Dedifferentiated amniotic fluid mesenchymal stem cell (primary cell): ENCODE measurements at regions not wholly inside any gene's neighbourhood (a gene's known extent, or its start where the extent isn't known, plus 50 kb on each side); places are given as distances from the start of the nearest gene placed in this dataset.
"Not testable (repeated sequence)": the region's sequence is repeated elsewhere in the genome, so short reads cannot be mapped to it uniquely, and the experiment has no call there.

Source experiments
- DNase-seq: peaks from one replicate; pipeline ENCODE4 v3.0.0-alpha.2; 2016; ENCODE audit errors: extremely low spot score

DNA sequence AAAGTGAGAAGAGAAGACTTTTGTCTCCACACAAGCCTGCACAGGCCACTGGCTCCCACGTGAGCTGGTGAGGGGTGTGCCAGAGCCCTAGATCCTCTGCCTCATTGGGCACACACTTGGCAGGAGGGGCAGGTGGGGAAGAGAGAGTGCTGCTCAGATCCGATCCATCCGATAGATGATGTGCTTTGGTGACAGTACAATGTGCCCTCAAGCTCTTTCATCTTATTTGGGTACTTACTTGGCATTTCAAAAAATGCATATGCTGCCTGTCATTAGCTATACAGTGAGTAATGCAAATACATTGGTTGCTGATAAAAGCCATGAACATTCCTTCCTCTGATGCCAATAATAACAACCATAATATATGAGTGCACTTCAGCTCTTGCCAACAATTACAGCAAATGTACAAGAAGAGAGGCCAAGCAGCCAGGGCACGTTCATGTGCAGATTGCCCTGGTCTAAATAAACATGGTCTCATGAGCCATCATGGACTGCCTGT is 255.3 kb downstream of the VAPA start:
- DNase-seq = peak; percentile 69

GRCh38 chr18:10169814-10170213 is 256.0 kb downstream of the VAPA start:
- no peak for DNase-seq

DNA sequence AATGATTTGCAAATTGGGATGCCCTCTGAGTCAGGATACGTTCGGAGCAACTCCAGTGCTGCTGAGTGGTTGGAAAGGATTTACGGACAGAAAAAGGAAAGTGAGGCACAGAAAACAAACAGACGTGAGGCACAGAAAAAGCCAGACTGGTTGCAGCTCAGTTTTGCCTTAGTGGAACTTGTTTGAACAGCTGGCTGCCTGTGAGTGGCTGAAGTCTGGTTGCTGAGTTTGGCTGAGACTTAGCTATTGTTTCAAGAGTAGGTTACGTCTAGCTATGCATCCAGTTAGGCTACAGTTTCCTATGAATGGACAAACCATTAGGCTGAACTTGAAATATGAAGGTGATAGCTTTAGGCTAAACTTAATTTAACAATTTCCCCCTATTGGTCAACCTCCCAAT is 256.6 kb downstream of the VAPA start:
- no peak for DNase-seq

- DNase-seq = not testable (repeated sequence)
These were observed 261.5 kb downstream of the VAPA start for GRCh38 chr18:10175333-10175732.

- not testable (repeated sequence) for DNase-seq
These were observed 265.5 kb downstream of the VAPA start for GRCh38 chr18:10179326-10179725.

GRCh38 chr18:10182009-10182624 is 268.3 kb downstream of the VAPA start:
- DNase-seq = no peak

GRCh38 chr18:10184776-10185175 is 269.7 kb upstream of the APCDD1 start:
- no peak for DNase-seq

GRCh38 chr18:10188971-10189810 is 265.2 kb upstream of the APCDD1 start:
- no peak for DNase-seq

DNA sequence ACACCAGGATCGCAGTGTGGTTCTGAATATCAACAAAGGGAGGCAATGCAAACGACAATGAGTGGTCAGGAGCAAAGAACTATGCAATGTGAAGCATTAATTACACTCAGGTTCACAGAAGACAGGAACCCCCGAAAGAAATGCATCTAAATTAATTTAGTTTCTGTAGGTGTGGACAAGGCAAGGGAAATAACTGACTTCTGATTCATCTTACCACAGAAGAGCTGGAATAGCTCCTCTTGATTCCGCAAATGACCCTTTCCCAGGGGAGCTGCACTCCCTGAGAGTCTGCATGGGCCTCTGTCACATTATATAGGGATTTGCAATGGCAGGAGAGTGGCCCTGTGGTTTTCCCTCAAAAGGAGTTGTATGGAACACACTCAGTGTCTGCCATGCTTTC is 263.9 kb upstream of the APCDD1 start:
- DNase-seq = no peak

DNA sequence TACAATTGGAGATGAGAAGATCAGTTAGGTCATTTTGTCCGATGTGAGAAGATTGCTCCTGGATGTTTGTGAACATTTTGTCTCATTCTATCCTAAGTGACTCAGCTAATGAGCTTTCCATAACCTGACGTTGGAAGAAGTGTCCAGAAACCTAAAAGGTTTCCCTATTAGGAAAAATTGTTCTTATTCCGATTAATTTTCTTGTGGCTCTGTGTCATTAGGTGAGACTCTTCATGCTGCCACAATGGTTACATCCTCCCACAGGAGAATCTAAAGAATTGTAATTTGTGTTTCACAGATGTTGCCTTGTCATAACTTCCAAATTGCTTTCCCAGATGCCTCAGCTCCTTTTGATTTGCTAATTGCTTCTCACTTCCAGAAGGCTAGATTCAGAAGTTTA is 261.0 kb upstream of the APCDD1 start:
- DNase-seq = no peak

- no peak for DNase-seq
These were observed 259.8 kb upstream of the APCDD1 start for GRCh38 chr18:10194592-10194991.

GRCh38 chr18:10195529-10195928 is 258.9 kb upstream of the APCDD1 start:
- no peak for DNase-seq

GRCh38 chr18:10197097-10197496 is 257.3 kb upstream of the APCDD1 start:
- DNase-seq = no peak

DNA sequence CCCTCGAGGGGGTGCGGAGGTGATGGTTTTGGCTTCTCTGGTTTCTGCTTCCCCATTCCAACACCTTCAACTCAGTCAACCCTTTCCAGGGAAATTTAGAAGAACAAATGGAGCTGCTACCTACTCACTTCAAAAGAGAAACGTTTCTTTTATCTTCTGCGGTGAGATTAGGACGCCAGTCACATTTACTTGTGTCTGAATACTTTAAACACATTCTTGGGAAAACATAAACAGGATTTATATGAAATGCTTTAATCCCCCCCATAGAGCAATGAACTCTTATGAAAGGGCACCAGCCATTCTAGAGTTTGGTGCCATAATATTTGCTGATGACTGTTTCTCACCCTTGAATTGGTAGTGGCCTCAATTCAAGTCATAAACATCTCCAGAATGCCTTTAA is 253.2 kb upstream of the APCDD1 start:
- no peak for DNase-seq

DNA sequence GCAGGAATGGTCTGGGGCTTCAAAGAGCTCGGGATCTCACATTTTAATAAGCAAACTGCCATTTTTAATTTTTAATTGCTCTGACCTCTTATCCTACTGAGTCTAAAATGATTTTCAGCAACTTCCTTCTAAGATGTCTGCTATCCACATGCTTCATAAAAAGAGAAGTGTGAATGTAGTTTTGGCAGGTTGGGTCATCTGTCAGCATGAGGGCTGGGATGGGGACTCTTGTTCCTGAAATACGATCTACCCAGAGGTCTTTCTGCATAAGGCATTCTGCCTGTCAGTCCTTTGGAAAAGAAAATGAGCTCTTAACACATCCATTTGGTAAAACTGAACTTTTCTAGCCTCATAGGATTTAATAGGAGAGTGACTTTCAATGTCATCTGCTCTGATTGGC is 252.8 kb upstream of the APCDD1 start:
- no peak for DNase-seq

DNA sequence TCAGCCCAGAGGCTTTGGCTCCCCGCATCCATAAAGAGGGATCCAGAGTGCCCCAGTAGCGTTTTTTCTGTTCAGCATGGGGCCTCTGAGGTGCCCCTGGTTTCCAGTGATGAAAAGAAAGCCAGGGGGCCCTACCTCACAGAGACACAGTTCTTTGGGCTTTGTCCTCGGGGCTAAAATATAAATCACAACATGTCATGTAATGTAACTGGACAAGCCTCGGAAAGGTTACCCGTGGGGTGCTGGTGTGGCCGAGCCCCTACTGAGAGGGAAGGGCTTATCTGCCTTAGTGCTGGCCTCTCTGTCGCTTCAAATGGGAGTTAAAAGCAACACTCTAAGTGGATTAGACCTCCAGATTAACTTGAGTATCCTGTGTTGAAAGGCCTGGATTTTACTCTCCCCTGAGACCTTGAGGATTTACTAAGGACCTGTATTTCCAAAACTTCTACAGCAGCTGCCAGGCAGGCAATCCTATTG is 251.6 kb upstream of the APCDD1 start:
- DNase-seq = no peak

DNA sequence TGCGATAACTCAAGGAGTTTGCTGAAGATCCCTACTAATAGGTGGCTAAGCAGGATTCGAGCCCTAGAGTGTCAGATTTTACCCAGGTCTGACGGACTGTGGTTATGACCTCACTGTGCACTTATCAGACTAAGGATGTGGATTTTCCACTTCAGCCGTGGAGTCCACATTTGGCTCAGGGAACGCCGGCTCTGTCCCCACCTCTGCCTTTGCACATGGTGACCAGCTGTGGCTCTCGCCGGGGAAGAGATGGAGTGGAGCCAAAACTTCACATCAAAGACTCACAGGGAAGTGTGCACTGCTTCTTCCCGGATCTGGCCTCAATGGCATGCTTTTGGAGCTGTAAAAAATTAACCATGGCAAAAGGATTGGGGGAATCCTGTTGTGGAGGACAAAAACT is 249.3 kb upstream of the APCDD1 start:
- DNase-seq = no peak

DNA sequence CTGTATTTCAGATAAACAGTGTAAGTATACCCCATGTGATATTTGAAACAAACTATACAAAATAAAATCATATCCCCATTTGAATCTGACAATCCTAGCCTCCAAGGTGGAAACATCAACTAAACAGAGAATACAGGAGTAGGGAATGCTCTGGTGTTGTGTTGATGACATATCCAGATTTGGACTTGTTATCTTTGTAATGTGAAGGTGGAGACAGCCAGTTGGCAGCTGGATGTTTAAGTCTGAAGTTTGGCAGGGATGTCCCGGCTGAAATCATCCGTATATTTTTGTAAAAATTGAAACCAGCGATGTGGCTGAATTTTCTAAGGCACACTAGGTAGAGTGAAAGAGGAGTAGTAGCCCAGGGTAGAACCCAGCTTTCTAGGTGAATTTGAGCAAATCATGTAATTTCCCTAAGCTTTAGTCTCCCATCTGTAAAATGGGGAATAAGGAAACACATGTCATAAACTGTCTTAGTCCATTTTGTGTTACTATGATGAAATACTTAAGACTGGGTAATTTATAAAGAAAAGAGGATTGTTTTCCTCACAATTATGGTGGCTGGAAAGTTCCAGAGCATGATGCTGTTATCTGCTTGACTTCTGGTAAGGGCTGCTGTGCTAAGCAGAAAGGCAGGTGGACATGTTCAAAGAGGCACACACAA is 246.6 kb upstream of the APCDD1 start:
- DNase-seq = no peak

GRCh38 chr18:10209302-10209701 is 245.1 kb upstream of the APCDD1 start:
- no peak for DNase-seq

DNA sequence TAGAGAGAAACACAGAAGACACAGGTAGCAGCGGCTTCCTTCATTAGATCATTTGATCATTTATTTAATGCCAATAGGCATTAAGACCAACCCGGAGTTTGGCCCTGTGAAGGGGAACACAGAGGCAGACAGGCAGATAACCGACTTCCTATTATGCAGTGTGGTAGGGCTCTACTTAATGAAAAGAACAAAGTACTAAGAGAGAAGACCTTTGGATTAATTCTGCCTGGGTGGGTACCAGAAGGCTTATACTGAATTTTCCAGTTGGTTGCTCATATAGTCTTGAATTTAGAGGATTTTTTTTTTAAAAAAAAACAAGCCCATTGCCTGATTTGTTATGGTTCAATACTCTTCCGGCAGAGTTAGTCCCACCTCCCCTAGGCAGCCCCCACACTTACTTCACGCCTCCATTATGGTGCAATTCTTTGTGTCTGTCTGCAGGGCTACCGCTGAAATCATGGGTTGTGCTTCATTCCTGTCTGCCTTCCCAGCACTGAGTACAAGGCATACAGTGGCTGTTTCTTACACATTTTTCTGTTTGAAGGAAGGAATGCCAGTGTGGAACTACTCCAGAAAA is 244.3 kb upstream of the APCDD1 start:
- DNase-seq = no peak

GRCh38 chr18:10213526-10213925 is 240.9 kb upstream of the APCDD1 start:
- no peak for DNase-seq

DNA sequence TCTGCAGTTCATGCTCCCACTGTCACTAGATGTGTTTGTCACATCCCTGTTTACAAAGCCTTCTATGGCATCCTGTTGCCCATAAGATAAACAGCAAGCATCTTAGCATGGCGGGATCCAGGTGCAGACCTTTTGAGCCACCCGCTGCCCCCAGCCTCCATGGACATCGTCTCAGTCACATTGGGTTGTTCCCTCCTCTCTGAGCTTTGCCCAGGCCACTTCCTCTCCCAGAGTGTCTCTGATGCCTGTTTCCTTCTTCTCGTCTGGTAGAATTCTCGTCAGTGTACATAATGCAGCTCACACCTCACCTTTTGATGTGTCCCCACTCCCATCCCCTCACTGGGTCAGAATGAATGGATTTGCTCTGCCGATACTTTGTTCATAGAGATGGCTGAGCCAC is 239.0 kb upstream of the APCDD1 start:
- no peak for DNase-seq
